Esophagus mucosa (tissue), 1 donor: ENCODE measurements at regions not wholly inside any gene's neighbourhood (a gene's known extent, or its start where the extent isn't known, plus 50 kb on each side); places are given as distances from the start of the nearest gene placed in this dataset.

Experiments used
- ATAC-seq: fragments of 200-7000 bp; cut with Tn5 transposase; one replicate; pipeline ENCODE4 v1.9.1; 2020
- donor health status: DM: yes; HTN: yes; CAD: no.

DNA sequence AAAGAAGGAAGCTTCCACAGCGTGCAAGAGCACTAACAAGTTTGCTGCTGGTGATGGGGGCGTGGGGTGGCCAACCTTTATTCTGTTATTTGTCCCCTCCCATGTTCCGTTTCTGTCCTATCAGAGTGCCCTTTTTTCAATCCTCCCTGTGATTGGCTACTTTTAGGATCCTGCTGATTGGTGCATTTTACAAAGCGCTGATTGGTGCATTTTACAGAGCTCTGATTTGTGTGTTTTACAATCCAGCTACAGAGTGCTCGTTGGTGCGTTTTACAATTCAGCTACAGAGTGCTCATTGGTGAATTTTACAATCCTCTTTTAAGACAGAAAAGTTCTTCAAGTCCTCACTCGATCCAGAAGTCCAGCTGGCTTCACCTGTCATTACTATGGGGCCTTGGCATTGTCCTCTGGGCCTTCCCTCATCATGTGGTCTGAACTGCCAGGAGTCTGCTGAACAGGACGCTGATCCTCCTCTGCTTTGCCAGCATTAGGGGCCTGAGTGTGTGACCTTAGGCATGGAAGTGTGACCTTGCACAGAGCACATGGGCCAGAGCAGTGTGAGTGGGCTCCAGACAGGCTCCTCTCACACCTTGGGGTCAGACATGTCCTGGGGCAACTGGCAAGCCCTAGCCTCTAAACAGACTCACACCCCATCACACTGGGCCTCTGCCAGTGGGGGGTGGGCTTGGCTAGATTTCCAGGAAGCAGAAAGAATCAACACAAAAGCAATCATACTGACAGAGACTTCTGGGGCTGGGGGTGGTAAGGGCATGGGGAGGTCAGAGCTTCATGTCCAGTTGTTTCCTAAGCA is 167.4 kb downstream of the PTPN20 start:
- no peak for ATAC-seq

GRCh38 chr10:47079204-47079580 is 168.0 kb downstream of the PTPN20 start:
- no peak for ATAC-seq

GRCh38 chr10:47081264-47081663 is 170.0 kb downstream of the PTPN20 start:
- ATAC-seq: no peak

DNA sequence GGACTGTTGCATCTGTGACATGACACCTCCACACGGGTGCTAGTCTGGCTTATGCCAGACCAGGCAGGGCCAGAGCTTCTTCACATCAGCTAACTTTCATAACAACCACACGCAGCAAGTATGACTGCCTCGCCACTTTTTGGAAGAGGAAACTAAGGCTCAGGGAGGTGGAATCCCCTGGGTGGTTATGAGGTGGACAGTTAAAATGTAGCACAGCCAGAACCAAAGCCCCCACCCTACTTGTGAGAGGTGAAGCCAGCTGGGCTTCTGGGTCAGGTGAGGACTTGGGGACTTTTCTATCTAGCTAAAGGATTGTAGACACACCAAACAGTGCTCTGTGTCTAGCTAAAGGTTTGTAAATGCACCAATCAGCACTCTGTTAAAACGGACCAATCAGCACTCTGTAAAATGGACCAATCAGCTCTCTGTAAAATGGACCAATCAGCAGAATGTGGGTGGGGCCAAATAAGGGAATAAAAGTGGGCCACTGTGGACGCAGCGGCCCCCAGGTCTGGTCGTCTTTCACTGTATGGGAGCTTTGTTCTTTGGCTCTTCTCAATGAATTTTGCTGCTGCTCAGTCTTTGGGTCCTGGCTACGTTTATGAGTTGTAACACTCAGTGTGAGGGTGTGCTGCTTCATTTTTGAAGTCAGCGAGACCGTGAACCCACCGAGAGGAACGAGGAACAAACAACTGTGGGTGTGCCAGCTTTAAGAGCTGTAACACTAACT is 171.0 kb downstream of the PTPN20 start:
- ATAC-seq: no peak

- ATAC-seq: no peak
These were observed 176.4 kb downstream of the PTPN20 start for GRCh38 chr10:47087667-47088066.

DNA sequence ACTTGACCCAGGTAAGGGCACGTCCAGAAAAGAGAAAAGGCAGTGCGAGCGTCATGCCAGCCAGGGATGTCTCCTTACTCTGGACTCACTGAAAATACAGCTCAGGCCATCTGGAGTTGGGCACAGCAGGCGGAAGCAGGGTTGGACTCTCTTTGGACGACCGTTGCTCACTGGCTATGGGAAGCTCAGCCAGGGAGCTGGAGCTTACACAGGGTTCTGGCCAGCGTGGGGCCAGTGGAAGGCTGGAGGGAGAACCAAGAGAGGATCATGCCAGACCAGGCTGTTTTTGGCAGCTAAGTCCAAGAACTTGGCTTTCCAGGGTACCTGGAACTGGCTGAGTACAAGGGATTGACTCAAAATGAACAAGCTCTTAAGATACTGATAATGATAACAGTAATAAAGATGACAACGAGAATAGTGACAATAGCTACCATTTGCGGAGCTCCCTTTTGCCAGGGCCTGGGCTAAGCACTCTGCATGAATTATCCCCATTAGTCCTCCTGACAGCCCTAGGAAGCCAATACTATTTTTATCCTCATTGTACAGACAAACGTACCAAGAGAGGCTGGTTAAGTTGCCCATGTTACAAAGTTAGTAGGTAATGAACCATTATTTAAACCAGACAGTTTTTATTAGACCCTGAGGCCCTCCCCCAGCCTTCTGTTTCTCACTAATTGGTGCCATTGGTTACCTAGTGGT is 177.6 kb downstream of the PTPN20 start:
- ATAC-seq: no peak

DNA sequence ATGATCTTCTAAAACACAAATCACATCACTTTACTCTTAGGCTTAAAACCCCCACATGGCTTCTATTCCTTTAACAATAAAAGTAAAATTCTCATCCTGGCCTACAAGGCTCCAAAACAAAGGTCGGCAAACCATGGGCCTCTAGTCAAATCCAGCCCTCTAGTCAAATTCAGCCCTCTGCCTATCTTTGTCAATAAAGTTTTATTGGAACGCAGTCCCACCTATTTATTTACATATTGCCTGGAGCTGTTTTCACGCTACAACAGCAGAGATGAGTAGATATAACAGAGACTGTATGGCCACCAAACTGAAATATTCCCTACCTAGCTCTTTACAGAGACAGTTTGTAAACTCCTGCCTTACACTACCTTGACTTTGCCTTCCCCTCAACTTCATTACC is 178.8 kb downstream of the PTPN20 start:
- no peak for ATAC-seq

- ATAC-seq: no peak
These were observed 179.7 kb downstream of the PTPN20 start for GRCh38 chr10:47090903-47091302.

- no peak for ATAC-seq
These were observed 180.2 kb downstream of the PTPN20 start for GRCh38 chr10:47091421-47091820.

GRCh38 chr10:47092376-47092775 is 181.1 kb downstream of the PTPN20 start:
- ATAC-seq: no peak

DNA sequence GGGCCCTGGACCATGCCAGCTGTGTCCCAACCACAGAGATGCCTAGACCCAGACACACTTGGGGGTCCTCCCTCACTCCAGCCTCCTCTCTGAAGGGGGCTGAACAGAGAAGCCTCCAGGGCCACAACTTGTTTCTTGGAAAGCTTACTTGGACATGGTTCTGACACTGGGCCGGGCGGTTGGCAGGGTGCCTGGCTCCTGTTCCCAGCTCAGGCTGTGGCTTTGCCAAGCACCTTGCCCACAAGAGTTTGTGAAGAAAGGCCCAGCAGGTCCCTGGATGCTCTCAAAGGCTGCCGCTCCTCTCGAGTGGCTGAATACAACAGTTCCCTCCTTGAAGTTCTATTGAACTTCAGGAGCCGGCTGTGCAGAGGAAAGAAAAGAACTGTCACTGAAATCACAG is 181.6 kb downstream of the PTPN20 start:
- no peak for ATAC-seq

GRCh38 chr10:47094126-47094525 is 182.9 kb downstream of the PTPN20 start:
- no peak for ATAC-seq

GRCh38 chr10:47094636-47095035 is 183.4 kb downstream of the PTPN20 start:
- ATAC-seq: no peak

GRCh38 chr10:47095211-47095610 is 184.0 kb downstream of the PTPN20 start:
- no peak for ATAC-seq

GRCh38 chr10:47095848-47096612 is 184.8 kb downstream of the PTPN20 start:
- no peak for ATAC-seq

- ATAC-seq: no peak
These were observed 187.0 kb downstream of the PTPN20 start for GRCh38 chr10:47098238-47098637.

DNA sequence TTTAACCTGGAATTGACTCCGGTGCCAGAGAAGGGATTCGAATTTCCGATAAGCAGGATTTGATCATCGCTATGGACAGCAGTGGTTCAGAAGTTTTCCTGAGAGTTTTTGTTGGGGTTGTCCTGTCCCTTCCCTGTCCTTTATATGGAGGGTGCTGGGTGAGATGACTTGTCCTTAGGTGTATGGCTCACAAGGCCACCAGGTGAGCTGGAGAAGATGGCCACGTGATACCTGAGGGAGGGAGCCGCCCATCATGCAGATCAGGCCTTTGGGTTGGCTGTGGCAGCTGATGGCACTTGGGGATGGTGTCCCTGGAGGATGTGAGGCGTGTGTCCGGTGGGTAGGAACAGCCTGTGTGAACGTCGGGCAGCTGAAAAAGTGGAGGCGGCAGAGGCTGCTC is 187.7 kb downstream of the PTPN20 start:
- no peak for ATAC-seq

DNA sequence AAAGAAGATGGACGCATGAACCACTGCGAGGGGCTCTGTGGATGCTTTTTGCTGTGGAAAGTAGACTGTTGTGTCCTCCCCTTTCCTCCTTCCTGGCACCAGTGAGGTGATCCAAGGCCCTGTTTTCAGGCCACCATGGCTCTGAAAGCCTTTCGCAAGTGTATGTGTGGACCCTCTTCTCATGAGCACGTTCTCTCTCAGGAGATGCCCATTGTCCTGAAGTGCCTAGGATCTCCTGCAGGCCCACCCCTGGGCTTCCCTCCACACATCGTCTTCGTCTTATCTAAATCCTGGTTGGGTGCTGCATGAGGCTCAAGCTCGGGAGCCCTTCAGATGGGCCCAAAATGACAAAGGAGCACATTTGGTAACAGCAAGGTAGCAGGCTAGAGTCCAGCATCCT is 188.2 kb downstream of the PTPN20 start:
- no peak for ATAC-seq

GRCh38 chr10:47101196-47101595 is 190.0 kb downstream of the PTPN20 start:
- ATAC-seq: no peak

DNA sequence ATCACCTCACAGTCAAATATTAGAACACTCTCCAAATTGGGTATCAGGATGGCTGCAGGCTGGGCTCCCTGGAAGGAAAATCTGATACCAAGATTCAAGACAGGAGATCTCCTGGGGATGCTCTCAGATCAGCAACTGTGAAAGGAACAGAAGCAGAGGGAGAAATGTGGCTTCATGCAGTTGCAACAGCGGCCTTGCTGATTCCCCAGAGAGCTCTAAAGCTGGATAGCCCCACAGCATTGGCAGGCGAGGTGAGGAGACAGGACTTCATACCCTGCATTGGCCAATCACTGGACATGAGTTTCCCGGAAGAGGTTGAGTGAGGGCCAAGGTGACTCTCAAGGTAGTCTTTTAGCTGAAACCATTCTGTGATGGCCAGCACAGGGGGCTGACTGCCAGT is 190.6 kb downstream of the PTPN20 start:
- ATAC-seq: no peak

- no peak for ATAC-seq
These were observed 192.9 kb downstream of the PTPN20 start for GRCh38 chr10:47104151-47104605.

DNA sequence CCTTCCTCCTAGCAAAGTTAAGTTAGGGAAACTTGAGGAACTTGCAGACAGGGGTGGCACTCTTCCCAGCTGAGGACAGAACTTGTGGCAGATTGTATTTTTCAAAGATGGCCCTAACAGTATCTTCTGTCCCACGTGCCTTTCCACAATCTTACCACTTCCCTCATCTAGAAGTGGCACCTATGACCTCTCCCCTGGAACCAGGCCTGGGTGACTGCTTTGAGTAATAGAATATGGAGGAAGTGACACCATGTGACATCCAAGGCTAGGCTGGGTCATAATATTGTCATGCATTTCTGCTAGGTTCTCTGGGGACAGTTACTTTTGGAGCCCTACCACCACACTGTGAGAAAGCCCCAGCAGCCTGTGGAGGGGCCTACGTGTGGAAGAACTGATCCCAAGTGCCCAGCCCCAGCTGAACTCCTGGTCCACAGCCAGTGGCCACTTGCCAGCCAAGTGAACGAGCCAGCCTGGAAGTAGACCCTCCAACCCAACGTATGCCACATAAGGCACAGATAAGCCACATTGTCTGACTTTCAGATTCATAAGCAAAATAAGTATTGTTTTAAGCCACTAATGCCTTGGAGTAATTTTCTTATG is 193.7 kb downstream of the PTPN20 start:
- ATAC-seq: peak; percentile 13
